Gastroesophageal sphincter (tissue), 3 donors: ENCODE measurements at regions not wholly inside any gene's neighbourhood (a gene's known extent, or its start where the extent isn't known, plus 50 kb on each side); places are given as distances from the start of the nearest gene placed in this dataset.

Experiments
- EP300 ChIP-seq: sonication (generic); formaldehyde crosslinking; IDR thresholded peaks from one replicate; pipeline ENCODE4 v1.6.1; 2017; ENCODE audit warnings: antibody characterized with exemption, mild to moderate bottlenecking
- POLR2A ChIP-seq, 2 donors: fragments of 450-650 bp; IDR thresholded peaks; one replicate each; pipeline ENCODE4 v1.6.1; 2017; ENCODE audit warnings: antibody characterized with exemption in 2 of 2, mild to moderate bottlenecking in 2 of 2, moderate library complexity in 1 of 2
- TF ChIP-seq, protein P1 (sequence below), 4 experiments: fragments of 200-600 bp in 2 of 4; fragments of 450-650 bp in 2 of 4; sonication (generic) in 1 of 4; IDR thresholded peaks; one replicate each; pipeline ENCODE4 v1.5.1; 2017 to 2019; ENCODE audit warnings: antibody characterized with exemption in 4 of 4, mild to moderate bottlenecking in 2 of 4, moderate library complexity in 2 of 4

DNA sequence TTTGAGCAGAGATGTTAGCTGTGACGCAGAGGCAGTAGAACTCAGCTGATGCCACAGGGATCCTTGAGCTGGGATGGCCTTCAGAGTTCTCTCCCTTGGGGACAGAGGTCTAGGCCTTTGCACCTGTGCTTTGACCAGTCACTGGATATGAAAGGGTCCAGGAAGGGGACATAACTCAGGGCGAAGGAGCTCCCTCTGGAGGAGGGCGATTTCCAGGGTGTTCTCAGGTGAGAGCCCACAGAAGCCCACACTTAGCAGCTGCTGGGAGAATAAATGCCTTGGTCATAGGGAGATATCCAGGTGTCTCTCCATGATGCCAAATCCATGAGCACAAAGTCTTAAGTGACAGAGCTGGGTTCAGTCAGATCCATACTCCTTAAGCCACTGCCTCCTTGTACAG is 369.2 kb downstream of the NYAP2 start:
- TF ChIP-seq, protein P1, sequence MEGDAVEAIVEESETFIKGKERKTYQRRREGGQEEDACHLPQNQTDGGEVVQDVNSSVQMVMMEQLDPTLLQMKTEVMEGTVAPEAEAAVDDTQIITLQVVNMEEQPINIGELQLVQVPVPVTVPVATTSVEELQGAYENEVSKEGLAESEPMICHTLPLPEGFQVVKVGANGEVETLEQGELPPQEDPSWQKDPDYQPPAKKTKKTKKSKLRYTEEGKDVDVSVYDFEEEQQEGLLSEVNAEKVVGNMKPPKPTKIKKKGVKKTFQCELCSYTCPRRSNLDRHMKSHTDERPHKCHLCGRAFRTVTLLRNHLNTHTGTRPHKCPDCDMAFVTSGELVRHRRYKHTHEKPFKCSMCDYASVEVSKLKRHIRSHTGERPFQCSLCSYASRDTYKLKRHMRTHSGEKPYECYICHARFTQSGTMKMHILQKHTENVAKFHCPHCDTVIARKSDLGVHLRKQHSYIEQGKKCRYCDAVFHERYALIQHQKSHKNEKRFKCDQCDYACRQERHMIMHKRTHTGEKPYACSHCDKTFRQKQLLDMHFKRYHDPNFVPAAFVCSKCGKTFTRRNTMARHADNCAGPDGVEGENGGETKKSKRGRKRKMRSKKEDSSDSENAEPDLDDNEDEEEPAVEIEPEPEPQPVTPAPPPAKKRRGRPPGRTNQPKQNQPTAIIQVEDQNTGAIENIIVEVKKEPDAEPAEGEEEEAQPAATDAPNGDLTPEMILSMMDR (IDR thresholded peaks at IDR 0.05), result no peak
- TF ChIP-seq POLR2A (IDR thresholded peaks at IDR 0.05) (no peak), EP300 (no peak)
